IPS-15b (cell line): ENCODE measurements at regions not wholly inside any gene's neighbourhood (a gene's known extent, or its start where the extent isn't known, plus 50 kb on each side); places are given as distances from the start of the nearest gene placed in this dataset.

Experiments used
- H3K27me3 ChIP-seq: one replicate; pipeline ENCODE4 v1.6.1; 2013; ENCODE audit warnings: low read length; ENCODE audit not compliant: control insufficient read depth, insufficient read depth
- H3K36me3 ChIP-seq: one replicate; pipeline ENCODE4 v1.6.1; 2013; ENCODE audit warnings: low read length; ENCODE audit not compliant: control insufficient read depth, insufficient read depth
- H3K4me1 ChIP-seq: one replicate; pipeline ENCODE4 v1.6.1; 2013; ENCODE audit warnings: mild to moderate bottlenecking, low read length; ENCODE audit not compliant: control insufficient read depth, insufficient read depth
- H3K4me3 ChIP-seq: one replicate; pipeline ENCODE4 v1.5.1; 2013; ENCODE audit warnings: low read depth, low read length
- H3K9ac ChIP-seq: one replicate; pipeline ENCODE4 v1.6.1; 2013; ENCODE audit warnings: low read depth, mild to moderate bottlenecking, low read length
- H3K9me3 ChIP-seq: one replicate; pipeline ENCODE4 v1.6.1; 2013; ENCODE audit warnings: mild to moderate bottlenecking, low read length; ENCODE audit not compliant: control insufficient read depth, insufficient read depth

DNA sequence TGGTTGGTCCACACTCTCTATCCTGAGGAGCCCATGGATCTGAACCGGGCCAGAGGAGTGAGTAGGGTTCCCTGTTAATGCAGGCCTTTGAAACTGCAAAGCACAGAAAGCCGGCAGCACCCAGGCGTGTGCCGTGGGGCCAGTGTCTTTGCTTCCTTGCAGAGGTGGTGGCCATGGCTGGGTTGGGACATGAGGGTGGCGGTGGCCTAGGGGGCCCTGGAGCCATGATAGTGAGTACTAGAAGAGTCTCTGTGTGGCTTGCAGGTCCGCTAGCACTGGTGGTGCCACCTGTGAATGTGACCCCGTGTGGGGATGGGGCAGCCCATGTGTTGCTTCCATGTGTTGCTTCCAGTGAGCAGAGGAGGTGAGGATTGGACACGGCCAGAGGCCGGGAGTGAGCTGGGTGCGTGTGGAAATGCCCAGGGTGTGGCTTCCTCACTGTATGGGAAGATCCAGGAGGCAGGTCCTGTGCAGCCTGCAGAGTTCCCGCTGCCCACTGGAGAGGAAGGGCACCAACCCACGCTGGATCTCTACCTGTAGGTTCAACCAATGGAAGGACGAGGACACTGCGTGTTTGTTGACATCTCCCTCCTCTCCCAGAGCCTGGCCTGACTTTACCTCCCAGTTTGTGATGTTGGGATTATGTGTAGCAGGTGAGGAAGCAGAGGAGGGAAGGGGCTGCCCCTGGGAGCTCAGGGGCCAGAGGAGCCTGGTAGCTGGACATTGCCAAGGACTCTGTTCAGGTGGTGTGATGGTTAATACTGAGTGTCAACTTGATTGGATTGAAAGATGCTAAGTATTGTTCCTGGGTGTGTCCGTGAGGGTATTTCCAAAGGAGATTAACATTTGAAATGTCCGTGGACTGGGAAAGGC is 796.6 kb downstream of the TBC1D22A start:
- H3K27me3 ChIP-seq = no peaks in the 10 kb centered on the region
- no peak overlapping the region for H3K4me3 ChIP-seq
- H3K36me3 ChIP-seq = no peaks in the 10 kb centered on the region
- H3K9me3 ChIP-seq = peaks cover 9% of the 10 kb centered on the region
- no peak overlapping the region for H3K9ac ChIP-seq
- H3K4me1 ChIP-seq = no peaks in the 10 kb centered on the region

DNA sequence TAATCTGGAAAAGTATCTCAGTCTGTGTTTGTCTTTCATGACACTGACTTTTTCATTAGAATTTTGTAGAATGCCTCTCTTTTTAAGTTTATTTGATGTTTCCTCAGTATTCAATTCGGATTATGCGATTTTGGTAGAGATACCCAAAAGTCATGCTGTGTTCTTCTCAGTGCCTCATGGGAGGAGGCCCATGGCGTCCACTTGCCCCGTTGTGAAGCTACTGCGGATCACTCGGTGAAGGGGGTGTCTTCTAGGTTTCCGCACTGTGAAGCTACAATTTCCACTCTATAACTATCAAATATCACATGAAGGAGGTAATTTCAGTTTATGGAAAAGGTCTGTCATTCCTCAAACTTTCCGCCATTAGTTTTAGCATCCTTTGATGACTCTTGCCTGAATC is 794.0 kb downstream of the TBC1D22A start:
- Histone ChIP-seq H3K4me3 (no peak overlapping the region), H3K27me3 (no peaks in the 10 kb centered on the region), H3K9ac (no peak overlapping the region), H3K9me3 (peaks cover 18% of the 10 kb centered on the region), H3K4me1 (no peaks in the 10 kb centered on the region), H3K36me3 (no peaks in the 10 kb centered on the region)

DNA sequence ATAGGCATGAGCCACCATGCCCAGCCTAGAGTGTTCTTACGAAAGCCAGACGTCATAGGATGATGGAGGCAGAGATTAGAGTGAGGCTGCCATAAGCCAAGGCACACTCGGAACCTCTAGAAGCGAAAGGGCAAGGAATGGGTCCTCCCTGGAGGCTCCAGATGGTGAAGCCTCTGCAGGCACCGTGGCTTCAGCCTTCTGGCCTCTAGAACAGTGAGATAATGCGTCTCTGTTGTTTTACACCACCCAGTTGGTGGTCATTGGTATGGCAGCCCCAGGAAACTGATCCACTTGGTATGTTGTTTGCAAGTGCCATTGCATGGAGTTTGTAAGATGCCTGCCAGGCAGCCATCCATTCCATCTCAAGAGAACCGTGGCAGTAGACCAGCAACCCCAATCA is 791.0 kb downstream of the TBC1D22A start:
- Histone ChIP-seq H3K9me3 (peaks cover 13% of the 10 kb centered on the region), H3K4me1 (no peaks in the 10 kb centered on the region), H3K27me3 (no peaks in the 10 kb centered on the region), H3K9ac (no peak overlapping the region), H3K36me3 (no peaks in the 10 kb centered on the region), H3K4me3 (no peak overlapping the region)

DNA sequence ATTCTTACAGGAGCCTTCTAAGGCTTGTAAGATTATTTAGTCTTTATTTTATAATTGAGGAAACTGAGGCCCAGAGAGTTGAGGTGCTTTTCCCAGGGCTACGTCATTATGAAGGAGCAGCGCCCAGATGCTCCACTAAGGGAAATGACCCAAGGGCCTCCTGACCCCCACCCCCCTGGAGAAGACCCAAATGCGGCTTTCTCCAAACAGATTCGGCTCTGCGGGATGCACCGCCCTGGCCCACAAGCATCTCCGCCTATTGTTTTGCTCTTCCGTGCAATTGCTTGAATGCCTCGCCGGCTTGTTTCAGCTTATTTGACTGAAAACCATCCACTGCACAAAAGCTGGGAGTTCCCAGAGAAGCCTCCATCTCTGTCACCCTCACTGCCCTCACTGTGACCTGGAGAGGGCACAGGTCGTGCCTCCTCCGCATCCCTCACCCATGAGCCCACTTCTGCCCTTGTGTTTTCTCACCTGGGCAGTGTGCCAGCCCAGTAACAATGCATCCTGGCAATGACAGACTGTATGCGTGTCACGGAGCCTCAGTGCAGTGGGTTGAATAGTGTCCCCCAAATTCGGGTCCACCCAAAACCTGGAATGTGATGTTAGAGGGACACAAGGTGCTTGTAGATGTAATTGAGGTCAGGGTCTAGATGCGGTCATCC is 790.2 kb downstream of the TBC1D22A start:
- Histone ChIP-seq H3K9ac (no peak overlapping the region), H3K4me1 (no peaks in the 10 kb centered on the region), H3K36me3 (no peaks in the 10 kb centered on the region), H3K27me3 (no peaks in the 10 kb centered on the region), H3K4me3 (no peak overlapping the region), H3K9me3 (peaks cover 13% of the 10 kb centered on the region)

DNA sequence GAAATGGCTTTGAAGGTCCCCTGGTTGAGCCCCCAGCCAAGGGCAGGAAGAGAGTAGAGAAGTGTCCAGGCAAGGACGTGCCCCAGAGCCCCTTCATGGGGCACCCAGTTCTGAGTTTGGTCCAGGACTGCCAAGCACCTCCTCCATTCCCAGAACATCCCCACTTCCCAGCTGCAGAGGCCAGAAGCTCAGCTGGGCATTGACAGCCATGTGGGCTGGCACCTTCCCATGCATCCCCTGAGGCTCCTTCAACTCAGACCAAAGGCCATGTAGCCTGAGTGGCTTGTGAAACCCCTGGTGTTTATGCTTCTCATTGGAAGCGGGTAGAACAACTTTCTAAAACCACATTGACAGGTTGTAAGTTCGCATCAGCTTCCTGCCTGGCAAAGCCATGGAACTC is 789.6 kb downstream of the TBC1D22A start:
- H3K4me1 ChIP-seq = no peaks in the 10 kb centered on the region
- no peak overlapping the region for H3K9ac ChIP-seq
- H3K9me3 ChIP-seq = peaks cover 16% of the 10 kb centered on the region
- no peaks in the 10 kb centered on the region for H3K36me3 ChIP-seq
- H3K4me3 ChIP-seq = no peak overlapping the region
- no peaks in the 10 kb centered on the region for H3K27me3 ChIP-seq

DNA sequence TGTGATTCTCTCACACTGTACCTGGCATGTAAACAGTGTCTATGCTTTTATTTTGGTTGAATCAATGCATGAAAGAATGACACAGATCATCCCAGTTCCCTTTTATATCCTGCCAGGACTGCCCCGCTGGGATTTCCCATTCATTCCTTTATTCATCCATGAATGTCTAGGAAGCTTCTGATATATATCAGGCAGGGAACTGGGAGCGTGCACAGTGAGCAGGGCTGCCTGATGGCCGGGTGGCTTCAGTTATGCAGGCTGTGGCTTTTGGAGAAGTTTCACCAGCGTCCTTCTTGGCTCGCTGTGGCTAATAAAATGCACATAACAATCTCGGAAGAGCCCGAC is 789.0 kb downstream of the TBC1D22A start:
- no peaks in the 10 kb centered on the region for H3K4me1 ChIP-seq
- no peak overlapping the region for H3K4me3 ChIP-seq
- no peaks in the 10 kb centered on the region for H3K36me3 ChIP-seq
- no peak overlapping the region for H3K9ac ChIP-seq
- H3K9me3 ChIP-seq = peaks cover 15% of the 10 kb centered on the region
- no peaks in the 10 kb centered on the region for H3K27me3 ChIP-seq

DNA sequence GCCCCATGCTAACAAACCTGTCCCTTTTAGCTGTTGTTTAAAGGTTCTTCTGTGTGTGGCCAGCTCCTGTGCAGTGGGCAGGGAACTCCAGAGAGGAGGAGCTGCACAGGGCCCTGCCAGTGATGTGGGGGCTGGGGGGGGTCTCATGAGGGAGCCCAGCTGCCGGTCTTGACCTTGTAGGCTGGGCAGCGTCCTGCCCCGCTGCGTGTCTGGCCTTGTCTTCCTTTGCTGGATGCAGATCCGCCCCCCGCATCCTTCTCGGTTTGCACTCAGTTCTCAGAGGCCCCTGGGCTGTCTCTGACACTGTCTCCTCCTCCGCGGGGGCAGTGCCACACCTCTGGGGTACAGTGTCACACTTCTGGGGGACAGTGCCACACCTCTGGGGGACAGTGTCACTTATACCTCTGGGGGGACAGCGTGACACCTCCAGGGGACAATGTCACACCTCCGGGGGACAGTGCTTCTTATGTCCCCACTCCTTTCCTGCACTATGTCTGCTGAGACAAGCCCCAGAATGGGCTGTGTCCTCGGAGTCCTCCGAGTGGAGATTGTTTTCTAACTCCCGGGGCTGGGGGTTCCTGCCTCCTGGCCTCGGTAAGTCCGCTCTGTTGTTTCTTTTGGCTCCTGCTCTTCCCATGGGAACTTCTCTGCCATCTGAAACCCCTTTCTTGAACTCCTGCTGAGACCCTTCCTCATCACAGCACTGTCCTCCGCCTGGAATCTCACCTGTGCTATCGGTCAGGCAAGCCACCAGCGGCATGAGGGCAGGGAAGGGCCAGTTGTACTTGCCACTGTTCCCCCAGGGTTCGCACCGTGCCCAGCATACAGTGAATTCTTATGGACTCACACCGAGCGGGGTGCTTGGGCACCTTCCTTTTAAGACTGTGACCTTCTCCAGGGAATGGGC is 788.3 kb downstream of the TBC1D22A start:
- peaks cover 15% of the 10 kb centered on the region for H3K9me3 ChIP-seq
- no peak overlapping the region for H3K4me3 ChIP-seq
- no peaks in the 10 kb centered on the region for H3K36me3 ChIP-seq
- H3K9ac ChIP-seq = no peak overlapping the region
- no peaks in the 10 kb centered on the region for H3K4me1 ChIP-seq
- no peaks in the 10 kb centered on the region for H3K27me3 ChIP-seq

DNA sequence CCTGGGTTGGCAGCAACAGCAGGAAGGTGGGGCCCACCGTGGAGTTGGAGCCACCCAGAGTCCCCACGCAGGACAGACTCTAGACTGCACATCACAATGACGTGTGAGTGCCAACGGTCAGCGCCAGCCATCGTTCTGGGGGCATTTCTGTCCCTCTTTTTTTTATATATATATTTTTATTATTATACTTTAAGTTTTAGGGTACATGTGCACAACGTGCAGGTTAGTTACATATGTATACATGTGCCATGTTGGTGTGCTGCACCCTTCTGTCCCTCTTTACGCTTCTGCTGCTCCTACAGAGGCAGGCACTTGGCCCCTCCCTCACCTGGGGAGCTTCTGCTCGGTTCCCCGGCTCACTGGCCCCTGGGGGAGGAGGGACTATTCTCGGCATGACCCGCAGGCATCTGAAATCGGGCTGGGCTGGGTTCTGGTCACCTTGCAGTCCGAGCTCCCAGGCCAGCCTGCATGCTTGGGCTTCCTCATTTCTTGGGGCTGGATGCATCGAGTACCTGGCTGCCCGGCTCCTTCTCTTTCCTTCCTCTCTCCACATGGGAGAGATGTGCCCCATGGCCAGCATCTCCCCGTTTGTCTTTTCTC is 787.4 kb downstream of the TBC1D22A start:
- Histone ChIP-seq H3K9me3 (peaks cover 18% of the 10 kb centered on the region), H3K27me3 (no peaks in the 10 kb centered on the region), H3K4me3 (no peak overlapping the region), H3K36me3 (no peaks in the 10 kb centered on the region), H3K4me1 (no peaks in the 10 kb centered on the region), H3K9ac (no peak overlapping the region)

DNA sequence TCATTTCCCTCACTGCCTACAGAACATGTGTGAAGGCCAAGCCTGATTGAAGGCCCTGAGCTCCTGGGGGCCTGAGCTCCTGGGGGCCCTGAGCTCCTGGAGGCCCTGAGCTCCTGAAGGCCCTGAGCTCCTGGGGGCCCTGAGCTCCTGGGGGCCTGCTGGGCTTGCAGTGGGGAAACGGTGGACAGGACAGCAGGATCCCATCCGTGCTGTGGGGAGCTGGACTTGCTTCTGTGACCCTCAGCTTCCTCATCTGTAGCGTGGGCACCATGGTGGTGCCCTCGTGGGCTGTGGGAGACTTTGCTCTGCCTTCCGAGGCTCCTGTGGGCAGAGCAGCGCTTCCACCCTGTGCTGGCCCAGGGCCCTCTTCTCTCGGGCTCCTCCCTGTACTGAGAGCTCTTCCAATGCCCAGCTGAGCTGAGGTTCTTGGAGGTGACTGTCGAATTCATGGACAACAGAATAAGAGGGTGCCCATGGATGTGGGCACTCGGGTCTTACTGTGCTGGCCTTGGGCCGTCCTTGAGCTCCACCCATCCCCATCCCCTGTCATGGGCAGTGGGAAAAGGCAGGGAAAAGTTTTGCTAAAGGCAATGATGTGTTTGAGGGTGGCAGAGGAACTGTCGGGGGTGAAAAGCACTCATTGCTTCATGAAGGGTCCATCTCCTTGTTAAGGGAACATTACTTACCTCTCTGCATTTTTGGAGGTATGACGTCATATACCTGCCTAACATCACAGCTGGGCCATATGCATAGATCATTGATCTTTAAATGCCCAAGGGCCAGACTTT is 786.7 kb downstream of the TBC1D22A start:
- H3K27me3 ChIP-seq = no peaks in the 10 kb centered on the region
- no peak overlapping the region for H3K4me3 ChIP-seq
- no peaks in the 10 kb centered on the region for H3K36me3 ChIP-seq
- peaks cover 21% of the 10 kb centered on the region for H3K9me3 ChIP-seq
- no peak overlapping the region for H3K9ac ChIP-seq
- H3K4me1 ChIP-seq = no peaks in the 10 kb centered on the region

DNA sequence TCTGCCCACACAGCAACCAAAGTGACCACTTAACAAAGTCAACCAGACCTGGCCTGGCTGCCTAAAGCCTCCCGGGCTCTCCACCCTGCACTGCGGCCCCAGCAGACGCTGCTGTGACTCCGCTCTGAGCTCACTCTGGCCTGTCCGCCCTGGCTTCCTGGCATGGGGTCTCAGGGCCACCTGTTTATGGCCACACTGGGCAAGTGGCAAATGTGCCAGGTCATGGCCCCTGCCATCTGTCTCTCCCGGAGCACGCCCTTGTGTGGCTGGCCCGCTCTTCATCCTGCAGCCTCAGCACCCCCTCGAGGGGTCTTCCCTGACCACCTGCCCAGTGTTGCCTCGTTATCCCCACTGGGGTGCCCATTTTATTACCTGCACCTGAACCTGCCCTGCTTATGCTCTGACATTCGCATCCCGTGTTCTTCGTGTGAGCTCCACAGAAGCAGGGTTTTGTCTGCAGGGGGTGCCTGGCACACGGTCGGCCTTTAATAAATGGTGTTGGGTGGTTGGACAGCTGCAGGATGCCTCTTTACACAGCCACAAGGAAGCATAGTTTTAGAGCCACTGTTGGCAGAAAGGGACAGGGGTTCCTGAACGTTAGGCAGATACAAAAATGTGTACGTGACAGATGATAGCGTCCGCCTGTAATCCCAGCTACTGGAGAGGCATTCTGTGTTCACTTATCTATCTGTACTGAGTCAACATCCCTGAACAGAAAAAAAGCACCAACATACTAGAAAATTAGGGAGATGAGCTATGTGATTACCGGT is 785.6 kb downstream of the TBC1D22A start:
- no peaks in the 10 kb centered on the region for H3K36me3 ChIP-seq
- no peak overlapping the region for H3K9ac ChIP-seq
- H3K4me1 ChIP-seq = no peaks in the 10 kb centered on the region
- peaks cover 15% of the 10 kb centered on the region for H3K9me3 ChIP-seq
- no peaks in the 10 kb centered on the region for H3K27me3 ChIP-seq
- H3K4me3 ChIP-seq = no peak overlapping the region
